ENCODE measurements at regions not wholly inside any gene's neighbourhood (a gene's known extent, or its start where the extent isn't known, plus 50 kb on each side); places are given as distances from the start of the nearest gene placed in this dataset.

- DNase-seq: peak; percentile 64
Measured at GRCh38 chr1:65687428-65688214, 105.1 kb upstream of the PDE4B start.

GRCh38 chr1:65688215-65688566 lies 104.5 kb upstream of the PDE4B start:
- DNase-seq: no peak

GRCh38 chr1:65688848-65689247 lies 103.8 kb upstream of the PDE4B start:
- no peak for DNase-seq

GRCh38 chr1:65691152-65691900 lies 101.4 kb upstream of the PDE4B start:
- DNase-seq: no peak

- DNase-seq: no peak
Measured at GRCh38 chr1:65691972-65692371, 100.7 kb upstream of the PDE4B start.

- DNase-seq: no peak
Measured at GRCh38 chr1:65694126-65694525, 98.6 kb upstream of the PDE4B start.

- DNase-seq: no peak
Measured at GRCh38 chr1:65694933-65695332, 97.8 kb upstream of the PDE4B start.

GRCh38 chr1:65698590-65698989 lies 94.1 kb upstream of the PDE4B start:
- no peak for DNase-seq

GRCh38 chr1:65703853-65704252 lies 88.8 kb upstream of the PDE4B start:
- no peak for DNase-seq

GRCh38 chr1:65704318-65704717 lies 88.4 kb upstream of the PDE4B start:
- no peak for DNase-seq

- no peak for DNase-seq
Measured at GRCh38 chr1:65717815-65718454, 74.8 kb upstream of the PDE4B start.

GRCh38 chr1:65719391-65719790 lies 73.3 kb upstream of the PDE4B start:
- no peak for DNase-seq

GRCh38 chr1:65722461-65722860 lies 70.2 kb upstream of the PDE4B start:
- no peak for DNase-seq

- DNase-seq: no peak
Measured at GRCh38 chr1:65724151-65724550, 68.5 kb upstream of the PDE4B start.

- no peak for DNase-seq
Measured at GRCh38 chr1:65725064-65725463, 67.6 kb upstream of the PDE4B start.

GRCh38 chr1:65728504-65728903 lies 64.2 kb upstream of the PDE4B start:
- DNase-seq: no peak

GRCh38 chr1:65729259-65729658 lies 63.4 kb upstream of the PDE4B start:
- no peak for DNase-seq

- DNase-seq: no peak
Measured at GRCh38 chr1:65734979-65735378, 57.7 kb upstream of the PDE4B start.

- no peak for DNase-seq
Measured at GRCh38 chr1:65741993-65742392, 50.7 kb upstream of the PDE4B start.
